Upper lobe of right lung (tissue), 1 donor: ENCODE measurements at regions not wholly inside any gene's neighbourhood (a gene's known extent, or its start where the extent isn't known, plus 50 kb on each side); places are given as distances from the start of the nearest gene placed in this dataset.
"Not testable (repeated sequence)": the region's sequence is repeated elsewhere in the genome, so short reads cannot be mapped to it uniquely, and the experiment has no call there.

Experiments
- ATAC-seq: fragments of 200-7000 bp; cut with Tn5 transposase; one replicate; pipeline ENCODE4 v1.9.1; 2020; ENCODE audit warnings: mild to moderate bottlenecking, moderate library complexity
- DNase-seq: peaks from one replicate; pipeline ENCODE4 v3.0.0-alpha.2; 2020
- H3K27ac ChIP-seq: fragments of 200-600 bp; one replicate; pipeline ENCODE4 v1.8.0; 2022
- H3K27me3 ChIP-seq: fragments of 200-600 bp; one replicate; pipeline ENCODE4 v1.8.0; 2022; ENCODE audit warnings: mild to moderate bottlenecking
- H3K36me3 ChIP-seq: fragments of 200-600 bp; one replicate; pipeline ENCODE4 v1.8.0; 2022
- H3K4me1 ChIP-seq: fragments of 200-600 bp; one replicate; pipeline ENCODE4 v1.8.0; 2022
- H3K4me3 ChIP-seq: fragments of 200-600 bp; one replicate; pipeline ENCODE4 v1.8.0; 2022; ENCODE audit warnings: mild to moderate bottlenecking
- H3K9me3 ChIP-seq: fragments of 200-600 bp; one replicate; pipeline ENCODE4 v1.8.0; 2022
- CTCF ChIP-seq: fragments of 200-600 bp; IDR thresholded peaks from one replicate; pipeline ENCODE4 v1.8.0; 2022; ENCODE audit warnings: antibody characterized with exemption
- intact Hi-C: fragments of 100-400 bp; cut with DNase I; formaldehyde crosslinking; loops from one replicate; pipeline ENCODE4 v1.11.0; 2022
- donor health status: DM: no; HTN: yes; CAD: no; lungs with severe emphysema.

- no peak for TF ChIP-seq CTCF
These were observed 119.3 kb upstream of the CALCR start for GRCh38 chr7:93693796-93694195.

DNA sequence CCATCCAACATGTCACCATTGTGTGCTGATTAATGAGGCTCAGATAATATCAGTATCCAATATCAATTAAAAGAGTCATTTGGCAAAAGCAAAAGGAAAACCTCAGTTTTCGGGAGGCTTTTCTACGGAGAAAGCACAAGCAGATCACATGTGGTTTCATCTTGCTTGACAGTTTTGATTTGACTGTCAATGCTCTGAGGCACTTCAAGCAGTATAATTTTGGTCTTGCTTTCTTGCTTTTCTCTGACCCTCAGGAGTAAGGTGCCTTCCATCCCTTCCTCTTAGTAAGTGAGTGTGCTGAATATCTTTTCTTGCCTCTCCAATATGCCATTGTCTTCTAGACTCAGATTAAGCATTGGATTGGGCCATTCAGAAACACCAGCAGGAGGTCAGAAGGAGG lies 115.5 kb upstream of the CALCR start:
- intact Hi-C loops, result no loop called here
- DNase-seq, result no peak
- no peaks in the 10 kb centered on the region for H3K36me3 ChIP-seq
- H3K27ac ChIP-seq, result no peak overlapping the region
- H3K9me3 ChIP-seq, result no peaks in the 10 kb centered on the region
- no peaks in the 10 kb centered on the region for H3K4me1 ChIP-seq
- no peak overlapping the region for H3K4me3 ChIP-seq
- no peak for TF ChIP-seq CTCF
- no peak for ATAC-seq
- H3K27me3 ChIP-seq, result no peaks in the 10 kb centered on the region

More at GRCh38 chr7:93693796-93694195, 119.3 kb upstream of the CALCR start:
- intact Hi-C loops, result no loop called here
- H3K27me3 ChIP-seq, result no peaks in the 10 kb centered on the region
- ATAC-seq (no peak), DNase-seq (no peak)
- no peak overlapping the region for H3K27ac ChIP-seq
- H3K36me3 ChIP-seq, result no peaks in the 10 kb centered on the region
- H3K4me1 ChIP-seq, result no peaks in the 10 kb centered on the region
- no peak overlapping the region for H3K4me3 ChIP-seq
- H3K9me3 ChIP-seq, result no peaks in the 10 kb centered on the region

DNA sequence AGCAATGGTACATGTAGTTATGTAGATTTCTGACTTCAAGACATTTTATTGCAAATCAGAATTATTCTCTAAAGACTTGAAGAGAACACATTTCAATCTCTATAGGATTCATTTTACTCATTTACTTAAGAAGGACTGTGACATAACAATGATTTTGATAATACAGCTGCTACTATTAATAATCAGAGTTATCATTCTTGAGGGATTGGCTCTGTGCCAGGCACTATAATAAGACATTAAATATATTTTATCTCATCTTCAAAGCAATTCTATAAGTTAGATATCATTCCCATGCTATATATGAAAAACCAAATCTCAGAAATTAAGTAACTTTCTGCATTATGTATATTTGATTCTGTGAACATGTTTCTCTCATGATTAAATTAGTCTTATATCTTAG lies 103.7 kb upstream of the CALCR start:
- no peaks in the 10 kb centered on the region for H3K9me3 ChIP-seq
- intact Hi-C loops, result no loop called here

DNA sequence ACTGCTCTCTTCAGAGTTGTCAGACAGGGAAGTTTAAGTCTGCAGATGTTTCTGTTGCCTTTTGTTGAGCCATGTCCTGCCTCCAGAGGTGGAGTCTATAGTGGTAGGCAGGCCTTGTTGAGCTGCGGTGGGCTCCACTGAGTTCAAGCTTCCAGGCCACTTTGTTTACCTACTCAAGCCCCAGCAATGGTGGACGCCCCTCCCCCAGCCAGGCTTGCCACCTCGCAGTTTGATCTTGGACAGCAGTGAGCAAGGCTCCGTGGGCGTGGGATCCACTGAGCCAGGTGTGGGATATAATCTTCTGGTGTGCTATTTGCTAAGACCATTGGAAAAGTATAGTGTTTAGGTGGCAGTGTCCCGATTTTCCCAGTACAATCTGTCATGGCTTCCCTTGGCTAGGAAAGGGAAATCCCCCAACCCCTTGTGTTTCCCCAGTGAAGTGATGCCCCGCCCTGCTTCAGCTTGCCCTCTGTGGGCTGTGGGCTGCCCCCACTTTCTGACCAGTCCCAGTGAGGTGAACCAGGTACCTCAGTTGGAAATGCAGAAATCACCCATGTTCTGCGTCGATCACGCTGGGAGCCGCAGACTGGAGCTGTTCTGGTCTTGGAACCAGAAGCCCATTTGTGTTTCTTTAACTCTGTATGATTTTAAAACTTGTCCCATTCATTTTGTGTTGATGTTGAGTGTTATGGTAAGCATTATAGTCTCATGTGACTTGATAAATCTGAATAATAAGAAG lies 89.2 kb upstream of the CALCR start:
- H3K27me3 ChIP-seq, result no peaks in the 10 kb centered on the region
- no peaks in the 10 kb centered on the region for H3K9me3 ChIP-seq
- H3K36me3 ChIP-seq, result no peaks in the 10 kb centered on the region
- H3K4me1 ChIP-seq, result no peaks in the 10 kb centered on the region
- intact Hi-C loops, result no loop called here
- ATAC-seq (no peak), DNase-seq (no peak)
- no peak overlapping the region for H3K4me3 ChIP-seq
- no peak for TF ChIP-seq CTCF
- no peak overlapping the region for H3K27ac ChIP-seq

More for the DNA sequence above, 103.7 kb upstream of the CALCR start:
- ATAC-seq (no peak), DNase-seq (no peak)
- Histone ChIP-seq H3K4me3 (no peak overlapping the region), H3K27ac (no peak overlapping the region), H3K36me3 (no peaks in the 10 kb centered on the region), H3K4me1 (no peaks in the 10 kb centered on the region), H3K27me3 (no peaks in the 10 kb centered on the region)
- TF ChIP-seq CTCF, result no peak

DNA sequence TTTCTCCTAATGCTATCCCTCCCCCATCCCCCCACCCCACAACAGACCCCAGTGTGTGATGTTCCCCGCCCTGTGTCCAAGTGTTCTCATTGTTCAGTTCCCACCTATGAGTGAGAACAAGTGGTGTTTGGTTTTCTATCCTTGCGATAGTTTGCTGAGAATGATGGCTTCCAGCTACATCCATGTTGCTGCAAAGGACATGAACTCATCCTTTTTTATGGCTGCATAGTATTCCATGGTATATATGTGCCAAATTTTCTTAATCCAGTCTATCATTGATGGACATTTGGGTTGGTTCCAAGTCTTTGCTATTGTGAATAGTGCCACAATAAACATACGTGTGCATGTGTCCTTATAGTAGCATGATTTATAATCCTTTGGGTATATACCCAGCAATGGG lies 83.6 kb upstream of the CALCR start:
- H3K9me3 ChIP-seq, intact Hi-C loops, H3K4me3 ChIP-seq, ATAC-seq, H3K27me3 ChIP-seq, H3K27ac ChIP-seq, DNase-seq, H3K4me1 ChIP-seq, H3K36me3 ChIP-seq: not testable (repeated sequence)

GRCh38 chr7:93651603-93652159 lies 77.2 kb upstream of the CALCR start:
- Histone ChIP-seq H3K4me3 (no peak overlapping the region), H3K36me3 (no peaks in the 10 kb centered on the region), H3K27ac (no peak overlapping the region), H3K4me1 (no peaks in the 10 kb centered on the region), H3K27me3 (no peaks in the 10 kb centered on the region), H3K9me3 (no peaks in the 10 kb centered on the region)
- DNase-seq, result no peak
- TF ChIP-seq CTCF, result no peak
- no peak for ATAC-seq
- intact Hi-C loops, result no loop called here
